Activated CD8-positive, alpha-beta memory T cell treated with anti-CD3 and anti-CD28 coated beads, Interleukin-2, amount 10 ng/mL, durations not matched to agents 7 days and 5 days (primary cell): ENCODE measurements at regions not wholly inside any gene's neighbourhood (a gene's known extent, or its start where the extent isn't known, plus 50 kb on each side); places are given as distances from the start of the nearest gene placed in this dataset.

Experiments used
- ATAC-seq: fragments of 150-1000 bp; cut with Tn5 transposase; one replicate; pipeline ENCODE4 v1.10.0; 2021; ENCODE audit warnings: moderate library complexity
- CTCF ChIA-PET: fragments of 350-600 bp; sonication (Branson Sonifier 250); formaldehyde crosslinking; loops from one replicate; lab custom pipeline; 2021; ENCODE audit warnings: antibody characterized with exemption; lab: Charles Lee
- DNase-seq: peaks from one replicate; pipeline ENCODE4 v3.0.0-alpha.2; 2020
- H3K27ac Mint-ChIP-seq: one replicate; pipeline ENCODE4 v1.8.0; 2021; ENCODE audit warnings: mild to moderate bottlenecking, mixed read lengths
- H3K27me3 Mint-ChIP-seq: one replicate; pipeline ENCODE4 v1.8.0; 2021; ENCODE audit warnings: mixed read lengths
- H3K36me3 Mint-ChIP-seq: one replicate; pipeline ENCODE4 v1.8.0; 2021; ENCODE audit warnings: mild to moderate bottlenecking, mixed read lengths
- H3K4me1 Mint-ChIP-seq: one replicate; pipeline ENCODE4 v1.8.0; 2021; ENCODE audit warnings: mixed read lengths
- H3K4me3 Mint-ChIP-seq: one replicate; pipeline ENCODE4 v1.8.0; 2021; ENCODE audit warnings: mild to moderate bottlenecking, moderate library complexity, mixed read lengths
- H3K9me3 Mint-ChIP-seq: one replicate; pipeline ENCODE4 v1.8.0; 2022; ENCODE audit warnings: low read depth, mixed read lengths

- H3K36me3 Mint-ChIP-seq = no peaks in the 10 kb centered on the region
- CTCF ChIA-PET = no interaction called here
- no peak overlapping the region for H3K4me3 Mint-ChIP-seq
- no peak for ATAC-seq
- H3K27me3 Mint-ChIP-seq = no peaks in the 10 kb centered on the region
- H3K9me3 Mint-ChIP-seq = no peaks in the 10 kb centered on the region
- no peak for DNase-seq
- H3K4me1 Mint-ChIP-seq = no peaks in the 10 kb centered on the region
- no peak overlapping the region for H3K27ac Mint-ChIP-seq
Measured at GRCh38 chr18:47404845-47405244, 153.4 kb upstream of the SKOR2 start.

GRCh38 chr18:47403949-47404348, 152.5 kb upstream of the SKOR2 start:
- CTCF ChIA-PET = no interaction called here
- H3K36me3 Mint-ChIP-seq = no peaks in the 10 kb centered on the region
- no peak overlapping the region for H3K27ac Mint-ChIP-seq

GRCh38 chr18:47403317-47403716, 151.9 kb upstream of the SKOR2 start:
- no peaks in the 10 kb centered on the region for H3K9me3 Mint-ChIP-seq
- no peaks in the 10 kb centered on the region for H3K27me3 Mint-ChIP-seq
- DNase-seq (no peak), ATAC-seq (no peak)
- H3K4me3 Mint-ChIP-seq = no peak overlapping the region
- no peak overlapping the region for H3K27ac Mint-ChIP-seq
- H3K4me1 Mint-ChIP-seq = no peaks in the 10 kb centered on the region
- H3K36me3 Mint-ChIP-seq = no peaks in the 10 kb centered on the region
- CTCF ChIA-PET = no interaction called here

More at GRCh38 chr18:47403949-47404348, 152.5 kb upstream of the SKOR2 start:
- H3K4me3 Mint-ChIP-seq = no peak overlapping the region
- no peaks in the 10 kb centered on the region for H3K27me3 Mint-ChIP-seq
- H3K9me3 Mint-ChIP-seq = no peaks in the 10 kb centered on the region
- DNase-seq (no peak), ATAC-seq (no peak)
- no peaks in the 10 kb centered on the region for H3K4me1 Mint-ChIP-seq

GRCh38 chr18:47399475-47399874, 148.0 kb upstream of the SKOR2 start:
- no peaks in the 10 kb centered on the region for H3K27me3 Mint-ChIP-seq
- H3K36me3 Mint-ChIP-seq = no peaks in the 10 kb centered on the region
- H3K27ac Mint-ChIP-seq = no peak overlapping the region
- no peak for DNase-seq
- no peak overlapping the region for H3K4me3 Mint-ChIP-seq
- CTCF ChIA-PET = no interaction called here
- H3K4me1 Mint-ChIP-seq = no peaks in the 10 kb centered on the region
- no peak for ATAC-seq
- H3K9me3 Mint-ChIP-seq = no peaks in the 10 kb centered on the region

GRCh38 chr18:47397671-47398319, 146.3 kb upstream of the SKOR2 start:
- CTCF ChIA-PET = no interaction called here
- peak; percentile 41 for DNase-seq
- Mint-ChIP-seq H3K4me1 (no peaks in the 10 kb centered on the region), H3K4me3 (no peak overlapping the region), H3K27ac (no peak overlapping the region), H3K27me3 (no peaks in the 10 kb centered on the region), H3K36me3 (no peaks in the 10 kb centered on the region), H3K9me3 (no peaks in the 10 kb centered on the region)
- no peak for ATAC-seq

GRCh38 chr18:47391665-47392064, 140.2 kb upstream of the SKOR2 start:
- Mint-ChIP-seq H3K36me3 (no peaks in the 10 kb centered on the region), H3K27me3 (peaks cover 9% of the 10 kb centered on the region), H3K27ac (no peak overlapping the region), H3K9me3 (no peaks in the 10 kb centered on the region), H3K4me1 (no peaks in the 10 kb centered on the region), H3K4me3 (no peak overlapping the region)
- CTCF ChIA-PET = interaction anchor here (1.2 kb wide), 1 partner anchor 357 kb away, joined by 3 read pairs; no protein-coding TSS in a partner anchor
- ATAC-seq = no peak
- DNase-seq = no peak

GRCh38 chr18:47390410-47391024, 139.1 kb upstream of the SKOR2 start:
- Mint-ChIP-seq H3K9me3 (no peaks in the 10 kb centered on the region), H3K4me1 (no peaks in the 10 kb centered on the region), H3K27me3 (peaks cover 9% of the 10 kb centered on the region), H3K36me3 (no peaks in the 10 kb centered on the region), H3K4me3 (no peak overlapping the region), H3K27ac (no peak overlapping the region)
- CTCF ChIA-PET = no interaction called here
- ATAC-seq (no peak), DNase-seq (no peak)

GRCh38 chr18:47389210-47389609, 137.8 kb upstream of the SKOR2 start:
- Mint-ChIP-seq H3K27me3 (peaks cover 11% of the 10 kb centered on the region), H3K27ac (no peak overlapping the region), H3K4me3 (no peak overlapping the region), H3K4me1 (no peaks in the 10 kb centered on the region), H3K36me3 (no peaks in the 10 kb centered on the region), H3K9me3 (no peaks in the 10 kb centered on the region)
- CTCF ChIA-PET = no interaction called here
- DNase-seq (no peak), ATAC-seq (no peak)

GRCh38 chr18:47387864-47388263, 136.4 kb upstream of the SKOR2 start:
- no peaks in the 10 kb centered on the region for H3K4me1 Mint-ChIP-seq
- H3K4me3 Mint-ChIP-seq = no peak overlapping the region
- CTCF ChIA-PET = no interaction called here
- DNase-seq (no peak), ATAC-seq (no peak)
- no peaks in the 10 kb centered on the region for H3K9me3 Mint-ChIP-seq
- no peaks in the 10 kb centered on the region for H3K36me3 Mint-ChIP-seq
- H3K27me3 Mint-ChIP-seq = peaks cover 11% of the 10 kb centered on the region
- no peak overlapping the region for H3K27ac Mint-ChIP-seq

GRCh38 chr18:47383729-47384128, 132.3 kb upstream of the SKOR2 start:
- no peak overlapping the region for H3K27ac Mint-ChIP-seq
- H3K9me3 Mint-ChIP-seq = no peaks in the 10 kb centered on the region
- ATAC-seq (no peak), DNase-seq (no peak)
- no peaks in the 10 kb centered on the region for H3K36me3 Mint-ChIP-seq
- H3K4me1 Mint-ChIP-seq = no peaks in the 10 kb centered on the region
- CTCF ChIA-PET = no interaction called here
- H3K27me3 Mint-ChIP-seq = peaks cover 8% of the 10 kb centered on the region
- H3K4me3 Mint-ChIP-seq = no peak overlapping the region

GRCh38 chr18:47381975-47382570, 130.6 kb upstream of the SKOR2 start:
- H3K9me3 Mint-ChIP-seq = no peaks in the 10 kb centered on the region
- H3K4me3 Mint-ChIP-seq = no peak overlapping the region
- CTCF ChIA-PET = no interaction called here
- no peak overlapping the region for H3K27ac Mint-ChIP-seq
- H3K36me3 Mint-ChIP-seq = no peaks in the 10 kb centered on the region
- H3K27me3 Mint-ChIP-seq = peaks cover 2% of the 10 kb centered on the region
- H3K4me1 Mint-ChIP-seq = no peaks in the 10 kb centered on the region
- ATAC-seq = no peak
- no peak for DNase-seq

- CTCF ChIA-PET = no interaction called here
Measured at GRCh38 chr18:47380153-47380552, 128.7 kb upstream of the SKOR2 start.

GRCh38 chr18:47373465-47373864, 122.0 kb upstream of the SKOR2 start:
- Mint-ChIP-seq H3K27ac (no peak overlapping the region), H3K36me3 (no peaks in the 10 kb centered on the region), H3K4me3 (no peak overlapping the region), H3K27me3 (no peaks in the 10 kb centered on the region), H3K4me1 (no peaks in the 10 kb centered on the region), H3K9me3 (no peaks in the 10 kb centered on the region)
- CTCF ChIA-PET = no interaction called here
- ATAC-seq (no peak), DNase-seq (no peak)

More at GRCh38 chr18:47380153-47380552, 128.7 kb upstream of the SKOR2 start:
- peaks cover 2% of the 10 kb centered on the region for H3K27me3 Mint-ChIP-seq
- H3K9me3 Mint-ChIP-seq = no peaks in the 10 kb centered on the region
- no peak overlapping the region for H3K27ac Mint-ChIP-seq
- no peaks in the 10 kb centered on the region for H3K36me3 Mint-ChIP-seq
- no peak for DNase-seq
- no peak overlapping the region for H3K4me3 Mint-ChIP-seq
- ATAC-seq = no peak
- H3K4me1 Mint-ChIP-seq = no peaks in the 10 kb centered on the region

GRCh38 chr18:47370052-47370451, 118.6 kb upstream of the SKOR2 start:
- no peak for DNase-seq
- Mint-ChIP-seq H3K4me1 (no peaks in the 10 kb centered on the region), H3K27me3 (peaks cover 3% of the 10 kb centered on the region), H3K9me3 (no peaks in the 10 kb centered on the region), H3K36me3 (no peaks in the 10 kb centered on the region), H3K4me3 (no peak overlapping the region), H3K27ac (no peak overlapping the region)
- no peak for ATAC-seq
- CTCF ChIA-PET = no interaction called here
